Forelimb muscle (tissue), 1 donor: ENCODE measurements at regions not wholly inside any gene's neighbourhood (a gene's known extent, or its start where the extent isn't known, plus 50 kb on each side); places are given as distances from the start of the nearest gene placed in this dataset.

Experiments
- DNase-seq: peaks from one replicate; pipeline ENCODE4 v3.0.0-alpha.2; 2013; ENCODE audit warnings: low read depth

- no peak for DNase-seq
These were observed 261.8 kb upstream of the CLINT1 start for GRCh38 chr5:158120760-158121159.

GRCh38 chr5:158119961-158120723, 261.2 kb upstream of the CLINT1 start:
- no peak for DNase-seq

DNA sequence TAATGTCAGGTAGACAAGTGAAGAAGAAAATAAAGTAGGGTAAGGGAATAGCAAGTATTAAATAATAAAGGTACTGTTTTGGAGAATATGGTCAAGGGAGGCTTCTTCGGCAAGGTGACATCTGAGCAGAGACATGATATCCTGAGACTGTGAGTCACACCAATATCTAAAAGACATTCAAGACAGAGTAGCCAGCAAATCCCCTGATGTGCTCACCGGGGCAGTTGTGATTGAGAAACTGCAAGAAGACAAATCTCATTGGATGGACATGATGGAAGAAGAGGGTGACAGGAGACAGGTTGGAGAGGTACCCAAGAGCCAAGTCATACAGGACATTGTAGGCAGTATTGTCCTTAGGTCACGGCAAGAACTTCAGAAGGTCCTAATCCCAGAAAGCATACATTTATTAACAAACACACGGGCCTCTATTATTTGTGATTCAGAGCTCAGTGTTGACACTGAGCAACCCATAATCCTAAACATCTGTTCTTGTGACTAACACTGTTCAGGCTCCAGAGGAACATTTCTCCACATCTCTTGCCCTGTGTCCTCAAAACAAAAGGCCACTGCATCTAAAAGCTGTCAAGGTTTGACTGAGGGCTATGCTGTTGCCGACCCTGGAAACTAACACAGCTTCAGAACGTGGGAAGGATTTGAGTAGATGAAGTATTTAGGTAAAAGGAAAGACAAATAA, 258.7 kb upstream of the CLINT1 start:
- no peak for DNase-seq

DNA sequence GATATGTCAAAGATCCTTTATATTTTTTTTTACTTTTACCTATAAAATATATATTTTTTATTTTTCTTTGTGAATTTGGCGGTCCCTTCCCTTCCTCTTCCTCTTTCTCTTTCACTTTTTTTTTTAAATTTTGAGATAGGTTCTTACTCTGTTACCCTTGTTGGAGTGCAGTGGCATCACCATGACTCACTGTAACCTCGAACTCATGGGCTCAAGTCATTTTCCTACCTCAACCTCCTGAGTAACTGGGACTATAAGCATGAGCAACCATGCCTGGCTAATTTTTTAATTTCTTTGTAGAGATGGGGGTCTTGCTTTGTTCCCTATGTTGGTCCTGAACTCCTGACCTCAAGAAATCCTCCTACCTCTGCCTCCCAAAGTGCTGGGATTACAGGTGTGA, 258.0 kb upstream of the CLINT1 start:
- no peak for DNase-seq

GRCh38 chr5:158115468-158115867, 256.5 kb upstream of the CLINT1 start:
- DNase-seq, result no peak

DNA sequence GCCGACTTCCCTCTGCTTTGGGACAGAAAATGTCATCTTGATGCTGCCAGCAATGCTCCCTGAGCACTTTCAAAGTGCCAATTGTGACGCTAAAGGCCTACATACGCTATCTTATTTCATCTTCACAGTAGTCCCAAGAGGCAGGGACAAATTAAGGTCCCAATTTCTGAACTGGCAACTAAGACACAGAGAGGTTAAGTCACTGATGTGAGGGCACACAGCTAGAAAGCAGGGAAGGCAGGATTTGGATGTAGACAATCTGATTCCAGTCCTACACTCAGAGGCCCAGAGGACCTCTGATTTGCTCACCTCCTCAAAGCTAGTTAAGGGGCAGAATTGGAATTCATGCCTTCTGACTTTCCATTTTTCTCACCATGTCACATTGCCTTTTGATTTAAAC, 249.2 kb upstream of the CLINT1 start:
- DNase-seq, result no peak

GRCh38 chr5:158100373-158100888, 241.5 kb upstream of the CLINT1 start:
- no peak for DNase-seq

DNA sequence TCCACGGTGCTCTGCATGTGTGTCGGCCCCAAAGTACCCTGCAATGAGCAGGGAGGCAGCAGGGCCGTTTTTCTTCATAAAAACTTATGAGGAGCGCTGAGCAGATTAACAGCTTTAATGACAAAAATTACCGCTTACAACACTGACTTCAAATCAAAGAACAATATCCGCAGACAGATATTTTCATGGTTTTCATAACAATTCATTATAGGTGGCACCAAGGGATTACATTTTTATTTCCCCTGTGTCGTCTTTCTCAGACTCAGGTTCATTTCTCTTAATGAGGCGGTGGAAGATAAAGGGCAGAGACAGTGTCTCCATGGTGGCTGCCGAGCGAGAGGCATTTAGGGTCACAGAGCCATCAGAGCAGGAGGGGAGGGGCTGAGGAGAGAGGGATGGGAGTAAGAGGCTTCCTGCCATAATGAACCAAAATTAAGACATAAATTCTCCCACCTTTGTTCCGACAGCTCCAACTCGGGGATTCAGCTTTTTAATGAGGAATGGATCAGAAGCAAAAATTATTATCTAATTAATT, 240.7 kb upstream of the CLINT1 start:
- DNase-seq, result no peak

DNA sequence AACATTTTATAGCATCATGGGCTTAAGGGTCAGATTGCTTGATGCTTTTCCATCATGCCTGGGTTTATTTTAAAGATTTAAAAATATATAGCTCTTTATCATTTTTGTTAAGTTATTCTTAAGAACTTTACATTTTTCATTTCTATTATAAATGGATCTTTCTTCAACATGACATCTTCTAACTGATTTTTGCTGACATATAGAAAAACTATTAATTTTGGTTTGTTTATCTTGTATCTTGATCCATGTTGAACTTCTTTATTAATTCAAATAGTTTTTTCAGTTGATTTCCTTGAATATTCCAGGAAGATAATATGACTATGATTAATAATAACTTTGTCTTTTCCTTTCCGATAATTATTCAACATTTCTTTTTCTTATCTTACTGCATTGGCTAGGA, 237.9 kb upstream of the CLINT1 start:
- DNase-seq, result no peak

GRCh38 chr5:158086856-158087255, 227.9 kb upstream of the CLINT1 start:
- DNase-seq, result no peak

DNA sequence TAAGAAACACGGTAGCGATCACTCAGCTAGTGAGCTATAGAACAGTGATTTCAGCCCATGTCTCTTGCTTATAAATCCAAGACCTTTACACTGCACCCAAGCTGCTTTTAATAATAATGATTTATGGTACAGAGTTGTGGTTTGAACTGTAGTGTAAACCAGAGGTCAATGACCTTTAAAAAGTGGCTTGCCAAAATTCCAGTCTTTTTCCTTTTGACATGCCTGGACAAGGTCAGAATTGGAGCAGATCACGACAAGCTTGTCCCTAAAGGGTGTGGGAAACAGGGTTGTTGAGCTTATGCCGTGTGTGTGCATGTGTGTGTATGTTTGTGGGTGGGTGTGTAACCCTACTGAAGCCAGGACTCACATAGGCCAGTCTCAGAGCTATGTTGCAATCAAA, 225.3 kb upstream of the CLINT1 start:
- DNase-seq, result no peak

- no peak for DNase-seq
These were observed 223.8 kb upstream of the CLINT1 start for GRCh38 chr5:158082696-158083287.

DNA sequence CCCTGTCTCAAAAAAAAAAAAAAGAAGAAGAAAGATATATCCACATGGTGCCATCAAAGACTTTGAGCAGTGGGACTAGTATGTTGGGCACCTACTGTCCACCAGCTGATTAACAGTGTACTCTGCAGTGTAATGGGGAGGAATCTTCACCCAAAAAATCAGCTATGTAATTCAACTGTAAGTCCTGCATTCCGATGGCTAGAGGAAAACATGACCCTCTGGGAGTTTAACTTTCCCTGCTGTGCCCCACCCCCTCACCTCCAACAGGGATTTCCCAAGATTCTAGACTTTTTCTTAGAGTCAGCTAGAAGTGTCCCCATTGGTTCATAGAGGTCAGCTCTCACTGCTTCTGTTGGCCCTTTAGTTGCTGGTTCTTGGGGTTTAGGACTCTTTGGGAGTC, 221.2 kb upstream of the CLINT1 start:
- no peak for DNase-seq

- DNase-seq, result no peak
These were observed 220.2 kb upstream of the CLINT1 start for GRCh38 chr5:158079097-158079496.

DNA sequence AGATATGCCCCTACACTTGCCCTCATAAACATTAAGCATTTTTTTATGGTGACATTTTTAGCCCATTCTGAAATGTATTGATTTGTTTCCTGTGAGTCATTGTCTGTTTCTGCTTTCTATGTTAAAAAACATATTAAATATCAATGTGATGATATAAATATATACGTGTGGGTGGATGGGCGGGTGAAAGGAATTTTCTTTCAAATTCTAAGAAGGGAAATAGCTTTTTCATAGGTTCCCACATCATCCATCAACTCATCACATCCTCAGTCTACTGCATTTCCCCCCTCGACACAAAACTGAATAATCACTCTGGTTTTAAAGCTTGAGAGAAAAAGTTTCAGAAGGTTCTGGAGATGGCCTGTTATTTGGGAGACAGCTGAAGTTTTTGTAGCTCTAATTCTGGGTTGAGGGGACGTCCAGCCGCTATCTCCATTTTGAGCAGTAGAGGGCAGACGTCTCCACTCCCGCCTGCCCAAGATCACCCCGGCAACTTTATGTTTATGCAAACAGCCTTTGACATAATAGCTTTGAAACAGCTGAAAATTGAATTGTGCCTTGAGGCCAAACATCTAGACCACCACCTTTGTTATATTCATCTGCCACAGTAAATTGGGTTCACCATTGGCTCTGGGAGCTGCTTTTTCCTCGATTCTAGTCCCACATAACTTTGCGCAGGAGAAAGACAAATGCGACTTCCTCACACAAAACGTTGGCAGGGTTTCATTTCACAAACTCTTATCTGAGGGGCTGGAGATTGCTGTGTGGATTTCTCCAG, 216.2 kb upstream of the CLINT1 start:
- peak; percentile 78 for DNase-seq

DNA sequence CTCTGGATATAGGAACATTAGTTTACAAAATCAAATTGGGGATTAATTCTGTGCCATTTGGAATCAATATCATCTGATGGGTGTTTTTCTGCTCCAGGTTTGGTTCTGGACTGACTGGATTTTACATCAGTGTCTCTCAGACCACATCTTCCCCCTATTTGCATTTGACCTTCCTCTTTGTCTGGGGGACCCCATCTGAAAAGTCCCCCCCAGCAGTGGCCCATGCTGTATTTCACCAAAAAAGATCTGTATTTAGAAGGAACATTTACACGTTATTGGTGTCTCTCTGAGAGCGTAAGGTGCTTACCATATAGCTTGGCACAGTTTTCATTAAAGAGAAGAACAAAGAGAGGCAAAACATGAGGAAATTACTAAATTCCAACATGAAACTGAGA, 215.6 kb upstream of the CLINT1 start:
- no peak for DNase-seq

- DNase-seq, result no peak
These were observed 211.9 kb upstream of the CLINT1 start for GRCh38 chr5:158070859-158071258.

DNA sequence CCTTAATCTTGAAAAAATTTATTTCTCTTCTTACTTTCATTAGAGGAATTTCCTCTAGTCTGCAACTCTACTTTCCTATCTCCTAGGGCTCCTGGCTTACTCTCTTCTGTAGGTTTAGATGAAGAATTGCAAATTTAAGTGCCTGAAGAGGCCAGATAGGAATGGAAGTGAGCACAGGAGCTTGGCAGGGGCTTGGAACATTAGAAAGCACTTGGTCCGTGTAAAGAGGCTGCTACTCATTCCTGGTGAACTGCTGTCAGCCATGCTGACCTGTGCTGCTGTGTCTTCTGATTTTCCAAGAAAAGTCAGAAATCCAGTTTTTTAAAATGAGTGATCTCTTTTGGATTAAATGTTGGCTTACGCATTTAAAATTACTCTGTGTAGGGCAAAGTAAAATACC, 210.9 kb upstream of the CLINT1 start:
- DNase-seq, result no peak

DNA sequence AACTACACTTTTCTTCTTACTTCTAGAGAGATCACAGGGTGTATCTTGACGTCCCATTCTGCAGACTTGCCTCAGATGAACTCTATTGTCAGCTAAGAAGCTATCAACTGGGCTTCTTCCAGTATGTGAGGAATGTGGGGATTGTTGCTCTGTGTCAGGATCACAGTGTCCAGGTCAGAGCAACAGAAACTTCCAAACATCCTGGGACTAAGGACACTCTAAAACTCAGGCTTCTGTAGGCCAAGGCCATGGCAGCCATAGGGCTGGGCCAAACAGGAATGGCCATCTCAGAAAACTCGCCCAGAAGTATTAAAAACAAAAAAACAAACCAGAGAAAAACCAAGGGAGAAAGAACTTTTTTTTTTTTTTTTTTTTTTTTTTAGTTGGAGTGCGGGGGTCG, 210.0 kb upstream of the CLINT1 start:
- no peak for DNase-seq

GRCh38 chr5:158066076-158066475, 207.1 kb upstream of the CLINT1 start:
- DNase-seq, result no peak

GRCh38 chr5:158064334-158065123, 205.6 kb upstream of the CLINT1 start:
- DNase-seq, result peak; percentile 43
